NCI-H1930 (cell line): ENCODE measurements at regions not wholly inside any gene's neighbourhood (a gene's known extent, or its start where the extent isn't known, plus 50 kb on each side); places are given as distances from the start of the nearest gene placed in this dataset.

ENCODE experiments used
- DNase-seq, 2 experiments: peaks; one replicate each; lab custom pipeline; 2025; lab: John Stamatoyannopoulos, UW

DNA sequence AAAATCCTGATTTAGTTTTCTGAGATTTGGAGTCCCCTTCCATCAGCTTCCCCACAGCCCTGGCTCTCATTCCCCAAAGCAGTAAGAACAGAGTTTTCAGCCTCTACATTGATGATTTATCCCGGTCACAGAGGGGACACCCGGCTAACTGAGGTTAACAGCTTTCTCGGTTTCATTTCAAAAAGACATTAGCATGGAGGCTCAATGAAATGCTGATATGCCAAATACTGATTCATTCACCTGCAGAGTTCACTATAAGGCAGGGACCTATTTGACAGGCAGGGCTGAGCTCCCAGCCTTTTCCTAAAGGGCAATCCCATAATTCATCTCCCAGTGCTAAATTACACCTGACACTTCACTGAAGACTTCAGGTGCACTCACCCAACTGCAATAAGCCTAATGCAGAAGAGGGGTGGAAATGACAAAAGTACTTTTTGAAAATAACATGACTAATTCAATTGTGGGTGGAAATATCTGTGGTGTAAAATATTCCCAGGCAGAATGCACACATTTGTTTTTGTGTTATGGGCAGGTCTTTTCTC, 99.8 kb upstream of the PMFBP1 start:
- no peak for DNase-seq

DNA sequence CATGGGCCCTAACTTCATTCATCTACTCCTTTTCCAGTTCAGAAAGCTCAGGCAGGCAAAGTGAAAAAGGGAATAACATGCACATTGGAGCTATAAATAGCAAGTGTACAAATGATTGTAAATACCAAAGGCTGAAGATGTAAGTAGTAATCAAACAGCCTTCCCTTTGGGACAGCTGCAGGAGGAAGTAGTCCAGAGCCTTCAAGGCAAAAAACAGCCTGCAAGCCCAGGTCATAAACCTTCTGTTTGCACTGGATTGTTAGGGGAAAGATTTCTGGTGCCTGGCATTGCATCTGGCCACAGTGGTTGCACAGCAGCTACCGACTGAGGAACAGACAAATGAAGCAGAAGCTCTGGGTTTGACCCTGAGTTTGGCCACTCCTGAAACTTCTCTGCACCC, 98.6 kb upstream of the PMFBP1 start:
- DNase-seq = no peak

DNA sequence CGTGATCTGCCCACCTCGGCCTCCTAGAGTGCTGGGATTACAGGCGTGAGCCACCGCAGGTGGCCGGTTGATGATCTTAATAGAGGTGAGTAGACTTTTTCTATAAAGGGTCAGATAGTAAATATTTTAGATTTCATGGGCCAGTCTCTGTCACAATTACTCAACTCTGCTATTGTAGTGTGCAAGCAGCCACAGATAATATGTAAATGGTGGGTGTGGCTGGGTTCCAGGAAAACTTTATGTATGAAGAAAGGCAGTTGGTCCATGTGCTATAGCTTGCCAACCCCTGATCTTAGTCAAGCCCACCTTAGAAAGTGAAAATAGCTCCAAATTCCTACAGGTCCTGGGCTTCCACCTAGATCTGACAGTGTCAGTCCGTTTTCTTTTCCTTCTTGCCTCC, 94.9 kb upstream of the PMFBP1 start:
- no peak for DNase-seq

- DNase-seq = no peak
Observed at GRCh38 chr16:72264771-72265170, 92.8 kb upstream of the PMFBP1 start.

DNA sequence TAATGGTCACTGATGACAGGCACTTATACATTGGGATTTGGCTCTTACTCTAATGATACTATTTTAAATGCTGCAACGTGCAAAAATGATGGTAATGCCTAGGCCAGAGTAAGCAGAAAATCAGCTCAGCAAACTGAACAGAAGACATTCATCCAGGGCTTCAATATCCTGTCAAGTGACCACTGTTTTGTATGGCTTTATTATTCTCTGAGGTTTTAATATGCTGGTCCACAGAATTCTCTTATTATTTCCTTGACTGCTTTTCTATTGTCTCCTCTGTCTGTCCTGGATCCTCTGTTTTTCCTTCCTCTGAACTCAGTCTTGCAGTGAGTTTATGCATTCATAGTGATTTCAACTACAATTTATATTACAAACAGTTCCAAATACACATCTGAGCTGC, 90.8 kb upstream of the PMFBP1 start:
- DNase-seq = no peak

GRCh38 chr16:72261127-72261526, 89.2 kb upstream of the PMFBP1 start:
- DNase-seq = no peak

DNA sequence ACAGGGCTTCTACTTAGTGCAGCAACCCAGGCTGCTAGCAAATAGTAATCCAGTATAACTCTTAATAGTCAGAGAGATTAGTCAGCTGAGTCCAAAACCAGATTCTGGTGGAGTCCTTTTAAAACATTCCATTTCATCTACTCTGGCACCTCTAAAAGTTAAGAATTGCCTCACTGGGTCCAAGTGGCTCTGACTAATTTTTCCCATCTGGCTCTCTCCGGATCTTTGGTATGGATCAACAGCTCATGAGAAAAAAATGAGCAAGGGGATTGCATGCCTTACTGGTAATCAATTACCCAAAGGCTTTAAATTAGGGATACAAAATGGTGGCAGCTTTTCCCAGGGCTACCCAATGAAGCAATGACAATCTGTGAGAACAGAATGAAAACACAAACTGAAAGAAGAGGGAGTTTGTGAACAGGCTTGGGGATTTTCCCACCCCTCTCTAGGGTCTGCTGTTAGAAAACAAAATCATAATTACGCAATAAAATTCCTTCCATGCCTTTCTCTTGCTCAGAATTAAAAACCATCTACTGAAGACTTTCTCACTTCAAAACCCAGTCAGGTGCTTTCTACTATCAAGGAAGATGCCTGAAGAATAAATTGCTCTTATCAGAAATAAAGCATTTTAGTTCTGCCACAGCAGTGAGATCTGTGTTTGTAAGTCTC, 84.6 kb upstream of the PMFBP1 start:
- DNase-seq = no peak

DNA sequence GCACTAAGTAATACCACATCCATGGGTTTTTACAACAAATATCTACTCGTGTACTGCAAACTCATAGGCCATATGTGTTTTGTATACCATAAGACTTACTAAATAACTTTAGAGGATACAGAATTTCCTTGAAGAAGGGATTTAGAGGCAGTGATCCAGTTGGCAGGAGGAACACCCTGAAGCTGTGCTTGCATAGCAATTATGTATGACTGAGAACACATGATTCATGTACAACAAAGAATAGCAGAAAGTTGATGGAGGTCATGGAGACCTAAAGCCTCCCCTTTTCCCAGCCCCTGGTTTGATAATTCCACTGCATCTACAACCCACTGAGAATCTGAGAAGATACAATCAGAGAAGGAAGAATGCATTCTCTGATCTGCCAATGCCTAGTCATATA, 83.8 kb upstream of the PMFBP1 start:
- no peak for DNase-seq

GRCh38 chr16:72247821-72248253, 75.9 kb upstream of the PMFBP1 start:
- no peak for DNase-seq

DNA sequence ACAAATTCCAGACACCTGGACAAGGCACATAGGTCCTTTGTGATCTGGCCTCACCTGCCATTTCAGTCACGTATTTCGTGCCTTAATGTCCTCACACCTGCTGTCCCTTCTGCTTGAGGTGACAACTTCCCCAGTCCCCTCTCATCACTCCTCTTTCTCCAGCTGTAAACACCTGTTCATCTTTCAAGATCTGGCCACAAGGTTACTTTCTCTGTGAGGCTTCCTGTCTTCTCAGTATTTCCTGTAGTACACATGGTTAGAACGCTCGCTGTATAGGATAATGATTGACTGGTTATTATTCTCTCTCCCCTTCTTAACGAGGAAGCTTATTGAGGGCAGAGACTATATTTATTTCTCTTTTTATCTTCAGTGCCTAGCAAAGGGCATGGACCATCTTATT, 74.5 kb upstream of the PMFBP1 start:
- no peak for DNase-seq

DNA sequence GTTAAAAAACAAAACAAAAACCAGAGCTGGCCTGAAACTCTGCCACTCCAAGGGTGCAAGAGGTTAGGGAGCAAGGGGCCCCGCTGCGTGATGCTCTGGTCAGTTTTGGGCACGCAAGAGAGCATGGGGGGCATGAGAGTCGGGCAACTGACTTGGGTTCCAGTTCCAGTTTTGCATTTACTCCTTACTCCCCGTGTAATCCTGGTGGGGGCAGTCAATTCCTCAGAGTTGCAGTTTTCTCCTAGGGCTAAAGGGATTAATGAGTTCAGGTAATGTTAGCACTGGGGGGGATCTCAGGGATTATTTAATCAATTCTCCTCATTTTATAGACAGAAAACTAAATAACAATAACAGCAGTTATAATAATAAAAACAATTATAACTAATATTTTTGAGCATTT, 72.9 kb upstream of the PMFBP1 start:
- DNase-seq = no peak

- DNase-seq = no peak
Observed at GRCh38 chr16:72243621-72244020, 71.7 kb upstream of the PMFBP1 start.

- no peak for DNase-seq
Observed at GRCh38 chr16:72242757-72243156, 70.8 kb upstream of the PMFBP1 start.

DNA sequence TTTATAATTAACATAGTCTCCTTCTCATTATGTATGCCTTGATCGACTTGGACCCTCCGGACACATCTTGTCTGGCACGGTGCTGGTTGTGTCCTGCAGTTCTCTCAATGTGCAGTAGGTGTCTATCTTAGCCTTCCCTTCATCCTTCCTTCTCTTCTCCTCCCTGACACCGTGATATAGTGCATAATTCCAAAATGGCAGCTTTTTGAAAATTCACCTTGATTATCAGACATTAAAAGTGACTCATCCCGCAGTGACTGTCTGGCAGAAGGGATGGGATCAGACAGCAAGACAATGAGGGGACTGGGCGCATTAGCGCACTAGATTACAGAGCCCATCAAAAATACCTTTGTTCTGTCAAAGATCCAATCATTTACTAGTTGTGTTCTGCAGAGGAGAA, 70.0 kb upstream of the PMFBP1 start:
- DNase-seq = peak; percentile 23 to 31

DNA sequence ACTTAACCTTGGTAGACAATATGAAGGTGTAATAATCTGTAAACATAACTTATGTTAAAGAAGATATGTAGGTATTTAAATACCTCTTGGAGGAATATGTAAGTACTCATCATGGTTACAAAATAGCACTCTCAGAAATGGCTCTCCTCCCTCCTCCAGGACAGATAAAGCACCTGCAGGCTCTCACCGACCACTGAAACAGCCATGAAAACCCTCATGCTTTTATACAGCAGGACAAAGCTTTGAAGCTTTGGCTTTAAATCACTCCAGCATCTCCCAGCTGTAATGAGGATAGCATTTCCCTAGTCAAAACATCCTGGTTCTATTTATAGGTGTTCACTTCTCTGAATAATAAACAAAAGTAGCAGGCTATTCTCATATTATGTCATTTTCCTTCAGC, 69.1 kb upstream of the PMFBP1 start:
- no peak for DNase-seq

DNA sequence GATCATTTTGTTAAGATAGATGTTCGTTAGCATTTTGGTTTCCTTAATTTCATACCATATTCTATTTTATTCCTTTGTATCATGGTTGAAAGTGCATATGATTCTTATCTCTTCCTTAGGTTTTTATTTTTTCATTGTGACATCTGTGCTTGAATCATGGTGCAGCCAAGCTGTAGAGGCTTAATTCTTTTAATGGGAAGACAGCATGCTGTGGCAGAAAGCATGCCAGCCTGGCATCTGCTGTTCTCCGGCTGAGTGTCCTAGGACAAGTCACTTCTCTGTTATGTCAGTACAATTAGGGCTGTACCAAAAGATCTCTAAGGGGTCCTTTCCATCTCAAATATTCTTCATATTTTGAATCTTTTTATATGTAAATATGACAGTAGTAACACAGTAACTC, 68.5 kb upstream of the PMFBP1 start:
- DNase-seq = no peak

DNA sequence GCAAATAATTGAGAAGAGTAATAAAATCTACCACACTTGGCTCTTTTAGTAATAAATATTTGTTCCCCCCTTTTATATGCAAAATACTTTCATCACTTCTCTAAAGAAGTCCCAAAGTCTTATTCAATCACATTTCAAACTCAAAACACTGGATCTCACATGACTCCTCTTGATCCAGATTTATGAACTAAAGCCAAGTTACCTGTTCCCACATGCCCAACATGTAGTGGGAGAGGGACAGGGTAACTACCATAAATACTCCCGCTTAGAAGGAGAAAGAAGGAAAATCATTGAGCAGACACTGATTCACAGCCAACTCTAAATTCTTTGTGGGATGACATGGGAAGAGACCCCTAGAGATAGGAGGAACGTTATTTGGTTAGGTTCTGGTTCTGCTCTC, 64.9 kb upstream of the PMFBP1 start:
- DNase-seq = no peak

- no peak for DNase-seq
Observed at GRCh38 chr16:72234387-72234786, 62.4 kb upstream of the PMFBP1 start.

DNA sequence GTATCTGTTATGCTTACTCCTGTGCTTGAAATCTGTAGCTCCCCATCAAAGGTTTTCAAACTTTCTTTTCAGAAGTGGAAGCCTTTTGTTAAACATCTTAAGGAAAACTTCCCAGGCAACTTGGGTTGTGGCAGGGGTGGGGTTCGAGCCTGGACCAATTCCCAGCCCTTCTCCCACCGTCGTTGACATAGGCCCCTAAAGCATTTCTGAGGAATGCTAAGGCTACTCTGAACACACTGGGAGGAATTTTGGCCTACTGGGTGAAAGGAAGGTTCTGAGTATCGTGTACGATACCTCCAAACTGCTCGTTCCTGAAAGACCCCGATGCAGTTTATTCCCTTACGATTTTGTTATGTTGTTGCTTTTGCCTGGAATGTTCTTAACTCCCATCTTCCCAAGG, 56.1 kb upstream of the PMFBP1 start:
- DNase-seq = no peak

- DNase-seq = no peak
Observed at GRCh38 chr16:72226136-72226535, 54.2 kb upstream of the PMFBP1 start.

DNA sequence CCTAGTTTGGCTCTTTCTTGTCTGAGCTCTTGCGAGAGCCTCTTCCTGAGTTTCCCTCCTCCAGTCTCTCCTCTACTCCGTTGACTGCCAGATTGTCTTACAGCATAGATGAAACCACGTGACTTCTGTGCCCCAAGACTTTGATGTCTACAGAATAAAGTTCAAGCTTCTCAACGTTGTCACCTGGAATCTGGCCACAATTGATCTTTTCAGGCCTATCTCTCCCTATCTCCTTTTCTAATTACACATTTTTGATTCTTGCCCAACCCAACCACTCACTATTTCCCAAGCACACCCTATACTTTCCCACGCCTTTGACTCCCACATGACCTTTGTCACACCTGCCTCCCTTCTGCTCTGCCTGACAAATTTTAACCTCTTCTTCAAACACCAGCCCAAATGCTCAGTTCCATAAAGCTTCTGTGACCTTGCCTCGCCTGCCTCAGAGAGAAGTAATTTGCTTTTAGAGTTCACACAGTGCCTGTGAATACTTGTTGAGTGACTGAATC, 52.4 kb upstream of the PMFBP1 start:
- no peak for DNase-seq

DNA sequence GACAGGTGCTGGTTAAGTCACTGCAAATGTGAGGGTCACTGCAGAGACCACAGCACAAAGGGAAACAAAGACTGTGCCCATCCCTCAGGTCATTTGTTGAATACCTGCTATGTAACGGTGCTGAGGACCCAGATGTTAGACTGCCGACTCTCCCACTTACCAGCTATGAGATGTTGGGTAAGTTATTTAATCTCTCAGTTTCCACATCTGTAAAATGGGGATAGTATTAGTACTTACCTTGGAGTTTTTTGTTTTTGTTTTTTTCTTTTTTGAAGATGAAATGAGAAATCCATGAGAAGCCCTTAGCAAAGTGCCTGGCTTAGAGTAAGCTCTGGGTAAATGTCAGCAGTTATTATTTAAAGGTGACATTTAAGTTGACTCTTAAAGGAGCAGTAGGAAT, 50.5 kb upstream of the PMFBP1 start:
- DNase-seq = no peak
